HepG2 (cell line): ENCODE measurements at regions not wholly inside any gene's neighbourhood (a gene's known extent, or its start where the extent isn't known, plus 50 kb on each side); places are given as distances from the start of the nearest gene placed in this dataset.

Source experiments
- ATAC-seq: fragments of 200-7000 bp; cut with Tn5 transposase; 3 replicates; pipeline ENCODE4 v1.9.1; 2020; ENCODE audit warnings: mild to moderate bottlenecking, moderate library complexity
- BruUV-seq: library from RNA; stranded (reverse); fragments of 400-500 nt; replicated peaks from 2 replicates; lab custom pipeline; 2021; lab: Mats Ljungman, UMichigan
- CTCF ChIA-PET: fragments of 300-600 bp; formaldehyde crosslinking; extraction: SDS; loops from one replicate; lab custom pipeline; 2021; ENCODE audit warnings: low total read pairs, inconsistent platforms, low intra/inter-chr PET ratio; lab: Yijun Ruan, JAX
- POLR2A ChIA-PET: fragments of 350-600 bp; sonication (Branson Sonifier 250); formaldehyde crosslinking; loops from one replicate; lab custom pipeline; 2020; ENCODE audit warnings: antibody characterized with exemption, inconsistent platforms; lab: Yijun Ruan, JAX
- DNase-seq: peaks from one replicate; pipeline ENCODE4 v3.0.0-alpha.2; 2015; ENCODE audit warnings: low spot score
- FAIRE-seq: peaks from 3 replicates; lab custom pipeline; 2011; peaks lifted over from hg19 to GRCh38; lab: Jason Lieb, UNC
- H2AFZ ChIP-seq: one replicate; pipeline ENCODE4 v1.6.1; 2011; ENCODE audit warnings: low read length, inconsistent platforms
- H3K27ac ChIP-seq: fragments of 300-600 bp; 3 replicates; pipeline ENCODE4 v1.8.0; 2011; ENCODE audit warnings: mixed run types, mild to moderate bottlenecking, mixed read lengths, low read length, inconsistent platforms; ENCODE audit not compliant: insufficient read depth; ENCODE audit errors: extremely low read length
- H3K27me3 ChIP-seq, 2 experiments: fragments of 200-600 bp in 1 of 2; 2 replicates in 1 of 2; 3 replicates in 1 of 2; pipeline versions ENCODE4 v1.6.0 to v1.8.0; 2011; ENCODE audit warnings: low read length in 2 of 2, mild to moderate bottlenecking in 2 of 2, moderate library complexity in 2 of 2, inconsistent platforms in 1 of 2; ENCODE audit not compliant: insufficient read depth in 2 of 2, control insufficient read depth in 1 of 2
- H3K36me3 ChIP-seq, 2 experiments: fragments of 200-600 bp in 1 of 2; replicated peaks in 1 of 2; 2 replicates in 1 of 2; 3 replicates in 1 of 2; pipeline versions ENCODE4 v1.5.1 to v1.8.0; 2011; ENCODE audit warnings: low read length in 2 of 2, inconsistent platforms in 1 of 2; ENCODE audit not compliant: insufficient read depth in 2 of 2, control insufficient read depth in 1 of 2
- H3K4me1 ChIP-seq: 2 replicates; pipeline ENCODE4 v1.5.1; 2012; ENCODE audit warnings: low read length, inconsistent platforms; ENCODE audit not compliant: insufficient read depth
- H3K4me2 ChIP-seq: 2 replicates; pipeline ENCODE4 v1.6.0; 2011; ENCODE audit warnings: low read depth, low read length, inconsistent platforms
- H3K4me3 ChIP-seq, 3 experiments: fragments of 200-600 bp in 1 of 3; sonication (generic), shearing (Covaris generic) in 1 of 3; replicated peaks in 1 of 3; 2 replicates each; pipeline ENCODE4 v1.5.1; 2011 to 2016; ENCODE audit warnings: low read length in 3 of 3, inconsistent platforms in 2 of 3, low read depth in 2 of 3, mild to moderate bottlenecking in 2 of 3, control low read depth in 1 of 3, mixed read lengths in 1 of 3; ENCODE audit not compliant: insufficient read depth in 1 of 3
- H3K79me2 ChIP-seq: one replicate; pipeline ENCODE4 v1.6.1; 2011; ENCODE audit warnings: low read length, inconsistent platforms; ENCODE audit not compliant: insufficient read depth
- H3K9ac ChIP-seq: 2 replicates; pipeline ENCODE4 v1.6.0; 2011; ENCODE audit warnings: mild to moderate bottlenecking, low read depth, low read length, inconsistent platforms; ENCODE audit not compliant: insufficient read depth
- H3K9me3 ChIP-seq: 2 replicates; pipeline ENCODE4 v1.5.1; 2012; ENCODE audit warnings: mild to moderate bottlenecking, low read length
- H4K20me1 ChIP-seq: 2 replicates; pipeline ENCODE4 v1.6.0; 2011; ENCODE audit warnings: inconsistent platforms, mild to moderate bottlenecking, low read length, moderate library complexity; ENCODE audit not compliant: insufficient read depth
- CHCHD3 ChIP-seq: sonication (generic); formaldehyde crosslinking; IDR thresholded peaks from 2 replicates; pipeline ENCODE4 v1.8.0; 2022; ENCODE audit warnings: mild to moderate bottlenecking, missing genetic modification reagents, moderate library complexity
- HDAC2 ChIP-seq: sonication (generic); formaldehyde crosslinking; IDR thresholded peaks from 2 replicates; pipeline ENCODE4 v1.4.0; 2020; ENCODE audit warnings: missing genetic modification reagents
- HMG20A ChIP-seq: IDR thresholded peaks from 2 replicates; pipeline ENCODE4 v1.6.1; 2016; ENCODE audit warnings: borderline replicate concordance
- KAT2B ChIP-seq: fragments of 150-350 bp; IDR thresholded peaks from 2 replicates; pipeline ENCODE4 v1.6.1; 2014; ENCODE audit warnings: low read depth, low read length, borderline replicate concordance
- KDM6A ChIP-seq: IDR thresholded peaks from 2 replicates; pipeline ENCODE4 v1.6.1; 2016; ENCODE audit warnings: low read depth
- REL ChIP-seq: sonication (generic); formaldehyde crosslinking; conservative IDR thresholded peaks from 2 replicates; pipeline ENCODE4 v1.8.0; 2022; ENCODE audit warnings: mild to moderate bottlenecking, missing genetic modification reagents, moderate library complexity
- SAFB2 ChIP-seq: sonication (generic); formaldehyde crosslinking; IDR thresholded peaks from 2 replicates; pipeline ENCODE4 v1.5.1; 2020; ENCODE audit warnings: missing genetic modification reagents, low read depth, mild to moderate bottlenecking, borderline replicate concordance
- ZBTB1 ChIP-seq: sonication (generic); formaldehyde crosslinking; IDR thresholded peaks from 2 replicates; pipeline ENCODE4 v1.4.0; 2020; ENCODE audit warnings: missing genetic modification reagents, borderline replicate concordance
- ZEB1 ChIP-seq: IDR thresholded peaks from 2 replicates; pipeline ENCODE4 v1.6.1; 2012; ENCODE audit warnings: mild to moderate bottlenecking, low read depth, inconsistent platforms; ENCODE audit not compliant: insufficient replicate concordance
- ZMAT3 ChIP-seq: sonication (generic); formaldehyde crosslinking; conservative IDR thresholded peaks from 2 replicates; pipeline ENCODE4 v1.7.0; 2021; ENCODE audit warnings: missing genetic modification reagents
- ZNF264 ChIP-seq: sonication (generic); formaldehyde crosslinking; IDR thresholded peaks from 2 replicates; pipeline ENCODE4 v1.4.0; 2020; ENCODE audit warnings: missing genetic modification reagents
- ZNF773 ChIP-seq: sonication (generic); formaldehyde crosslinking; IDR thresholded peaks from 2 replicates; pipeline ENCODE4 v1.4.0; 2020; ENCODE audit warnings: missing genetic modification reagents, borderline replicate concordance
- ZNF83 ChIP-seq: sonication (generic); formaldehyde crosslinking; IDR thresholded peaks from 2 replicates; pipeline ENCODE4 v1.4.0; 2020; ENCODE audit warnings: missing genetic modification reagents, mild to moderate bottlenecking, borderline replicate concordance
- WGBS: methylation state at CpG from one replicate; pipeline ENCODE4 v1.1.6; 2017; ENCODE audit warnings: low lambda C conversion rate; 5-methylcytosine and 5-hydroxymethylcytosine counted together
- in situ Hi-C: cut with HindIII; loops from 2 replicates; pipeline ENCODE4 v1.10.0; 2017; ENCODE audit warnings: low pct_unique_long_range_greater_than_20kb; ENCODE audit not compliant: extremely low pct_ligation_motif_present
- intact Hi-C: fragments of 100-400 bp; cut with micrococcal nuclease; formaldehyde crosslinking; loops from one replicate; pipeline ENCODE4 v1.10.0; 2022; ENCODE audit not compliant: unreplicated experiment
- TF ChIP-seq, protein P1 (sequence below): IDR thresholded peaks from 2 replicates; pipeline ENCODE4 v1.6.1; 2012; ENCODE audit warnings: low read depth, low read length, improper control_type of control experiment
- TF ChIP-seq, protein P2 (sequence below): sonication (generic); formaldehyde crosslinking; IDR thresholded peaks from 2 replicates; pipeline ENCODE4 v1.5.1; 2020; ENCODE audit warnings: missing genetic modification reagents, mild to moderate bottlenecking, borderline replicate concordance

DNA sequence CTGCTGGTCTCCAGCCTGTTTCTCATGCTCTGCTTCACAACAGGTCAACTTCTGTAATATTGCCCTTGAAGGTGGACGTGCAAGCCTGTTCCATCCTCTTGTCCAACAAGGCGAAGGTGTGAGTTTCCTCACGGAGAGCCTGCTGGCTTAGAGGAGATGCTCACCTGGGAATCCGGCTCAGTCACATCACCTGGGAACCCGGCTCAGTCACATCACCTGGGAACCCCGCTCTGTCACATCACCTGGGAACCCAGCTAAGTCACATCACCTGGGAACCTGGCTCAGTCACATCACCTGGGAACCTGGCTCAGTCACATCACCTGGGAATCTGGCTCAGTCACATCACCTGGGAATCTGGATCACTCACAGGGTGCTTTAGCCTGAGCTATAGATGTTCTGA is 230.1 kb downstream of the ERMARD start:
- ChIA-PET CTCF (no interaction called here), POLR2A (no interaction called here)
- ATAC-seq (no peak), FAIRE-seq (no peak), DNase-seq (no peak)
- Histone ChIP-seq H3K79me2 (no peaks in the 10 kb centered on the region), H3K4me2 (no peak overlapping the region), H3K9me3 (no peaks in the 10 kb centered on the region), H3K27me3 (peaks cover 24 to 90% of the 10 kb centered on the region in 2 experiments), H3K27ac (no peak overlapping the region), H3K4me1 (no peaks in the 10 kb centered on the region), H2AFZ (no peak overlapping the region), H3K9ac (no peak overlapping the region), H3K36me3 (no peaks in the 10 kb centered on the region), H3K4me3 (no peak overlapping the region), H4K20me1 (no peaks in the 10 kb centered on the region)
- intact Hi-C loops (no loop called here), in situ Hi-C loops (no loop called here)
- TF ChIP-seq HMG20A (CRISPR knock-in tag) (no peak), ZMAT3 (CRISPR knock-in tag) (no peak), SAFB2 (CRISPR knock-in tag) (no peak), ZNF773 (no peak), KAT2B (no peak), ZNF83 (no peak), REL (CRISPR knock-in tag) (no peak), ZEB1 (no peak), HDAC2 (CRISPR knock-in tag) (no peak), KDM6A (CRISPR knock-in tag) (no peak), ZBTB1 (CRISPR knock-in tag) (no peak), ZNF264 (CRISPR knock-in tag) (no peak), CHCHD3 (CRISPR knock-in tag) (no peak)
- TF ChIP-seq, protein P1, sequence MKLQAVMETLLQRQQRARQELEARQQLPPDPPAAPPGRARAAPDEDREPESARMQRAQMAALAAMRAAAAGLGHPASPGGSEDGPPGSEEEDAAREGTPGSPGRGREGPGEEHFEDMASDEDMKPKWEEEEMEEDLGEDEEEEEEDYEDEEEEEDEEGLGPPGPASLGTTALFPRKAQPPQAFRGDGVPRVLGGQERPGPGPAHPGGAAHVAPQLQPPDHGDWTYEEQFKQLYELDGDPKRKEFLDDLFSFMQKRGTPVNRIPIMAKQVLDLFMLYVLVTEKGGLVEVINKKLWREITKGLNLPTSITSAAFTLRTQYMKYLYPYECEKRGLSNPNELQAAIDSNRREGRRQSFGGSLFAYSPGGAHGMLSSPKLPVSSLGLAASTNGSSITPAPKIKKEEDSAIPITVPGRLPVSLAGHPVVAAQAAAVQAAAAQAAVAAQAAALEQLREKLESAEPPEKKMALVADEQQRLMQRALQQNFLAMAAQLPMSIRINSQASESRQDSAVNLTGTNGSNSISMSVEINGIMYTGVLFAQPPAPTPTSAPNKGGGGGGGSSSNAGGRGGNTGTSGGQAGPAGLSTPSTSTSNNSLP: no peak
- TF ChIP-seq, protein P2, sequence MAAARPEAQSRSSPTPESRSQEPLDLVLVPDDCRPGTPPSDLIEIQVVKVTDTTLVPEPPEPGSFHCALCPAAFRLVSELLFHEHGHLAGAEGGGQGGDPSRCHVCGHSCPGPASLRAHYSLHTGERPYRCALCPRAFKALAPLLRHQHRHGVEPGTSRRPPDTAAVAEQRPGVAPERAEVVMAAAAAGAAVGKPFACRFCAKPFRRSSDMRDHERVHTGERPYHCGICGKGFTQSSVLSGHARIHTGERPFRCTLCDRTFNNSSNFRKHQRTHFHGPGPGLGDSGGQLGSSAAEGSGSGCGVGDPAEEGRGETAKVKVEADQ (CRISPR knock-in tag): no peak
- no TSS peak for BruUV-seq
- 0% methylated on average over 5 of the region's 6 CpGs for WGBS
